ENCODE measurements at regions not wholly inside any gene's neighbourhood (a gene's known extent, or its start where the extent isn't known, plus 50 kb on each side); places are given as distances from the start of the nearest gene placed in this dataset.
A peak's percentile ranks its signal among the peaks of the same experiment; 100 is the strongest.

GRCh38 chr12:73390261-73390660 lies 1118.1 kb downstream of the TRHDE start:
- DNase-seq (ENCODE audit: low read depth), result no peak

GRCh38 chr12:73413051-73413450 lies 1124.6 kb upstream of the ATXN7L3B start:
- DNase-seq (ENCODE audit: low read depth), result no peak
- no peaks in the 10 kb centered on the region for H3K36me3 ChIP-seq (ENCODE audit: control insufficient read depth, insufficient read depth, low read length)
- H3K27me3 ChIP-seq (ENCODE audit: control insufficient read depth, insufficient read depth, low read length), result no peaks in the 10 kb centered on the region
- no peak for TF ChIP-seq CTCF (IDR thresholded peaks at IDR 0.05; ENCODE audit: insufficient read depth, low read length, poor library complexity, severe bottlenecking)
- no peak overlapping the region for H3K4me3 ChIP-seq (ENCODE audit: low read depth, low read length)

More at GRCh38 chr12:73390261-73390660, 1118.1 kb downstream of the TRHDE start:
- TF ChIP-seq CTCF (IDR thresholded peaks at IDR 0.05; ENCODE audit: insufficient read depth, low read length, poor library complexity, severe bottlenecking), result no peak
- Histone ChIP-seq H3K27me3 (ENCODE audit: control insufficient read depth, insufficient read depth, low read length) (no peaks in the 10 kb centered on the region), H3K4me3 (ENCODE audit: low read depth, low read length) (no peak overlapping the region), H3K36me3 (ENCODE audit: control insufficient read depth, insufficient read depth, low read length) (no peaks in the 10 kb centered on the region)

- no peak for DNase-seq (ENCODE audit: low read depth)
- TF ChIP-seq CTCF (IDR thresholded peaks at IDR 0.05; ENCODE audit: insufficient read depth, low read length, poor library complexity, severe bottlenecking), result no peak
- Histone ChIP-seq H3K27me3 (ENCODE audit: control insufficient read depth, insufficient read depth, low read length) (no peaks in the 10 kb centered on the region), H3K4me3 (ENCODE audit: low read depth, low read length) (no peak overlapping the region), H3K36me3 (ENCODE audit: control insufficient read depth, insufficient read depth, low read length) (no peaks in the 10 kb centered on the region)
Measured at GRCh38 chr12:73413974-73414373, 1123.7 kb upstream of the ATXN7L3B start.

- Histone ChIP-seq H3K27me3 (ENCODE audit: control insufficient read depth, insufficient read depth, low read length) (no peaks in the 10 kb centered on the region), H3K36me3 (ENCODE audit: control insufficient read depth, insufficient read depth, low read length) (no peaks in the 10 kb centered on the region), H3K4me3 (ENCODE audit: low read depth, low read length) (no peak overlapping the region)
- no peak for TF ChIP-seq CTCF (IDR thresholded peaks at IDR 0.05; ENCODE audit: insufficient read depth, low read length, poor library complexity, severe bottlenecking)
- no peak for DNase-seq (ENCODE audit: low read depth)
Measured at GRCh38 chr12:73414926-73415325, 1122.7 kb upstream of the ATXN7L3B start.

- no peak for TF ChIP-seq CTCF (IDR thresholded peaks at IDR 0.05; ENCODE audit: insufficient read depth, low read length, poor library complexity, severe bottlenecking)
- H3K4me3 ChIP-seq (ENCODE audit: low read depth, low read length), result no peak overlapping the region
- H3K27me3 ChIP-seq (ENCODE audit: control insufficient read depth, insufficient read depth, low read length), result no peaks in the 10 kb centered on the region
- no peak for DNase-seq (ENCODE audit: low read depth)
- H3K36me3 ChIP-seq (ENCODE audit: control insufficient read depth, insufficient read depth, low read length), result no peaks in the 10 kb centered on the region
Measured at GRCh38 chr12:73418541-73418940, 1119.1 kb upstream of the ATXN7L3B start.

- Histone ChIP-seq H3K27me3 (ENCODE audit: control insufficient read depth, insufficient read depth, low read length) (no peaks in the 10 kb centered on the region), H3K36me3 (ENCODE audit: control insufficient read depth, insufficient read depth, low read length) (no peaks in the 10 kb centered on the region), H3K4me3 (ENCODE audit: low read depth, low read length) (no peak overlapping the region)
- peak; percentile 5 for DNase-seq (ENCODE audit: low read depth)
- TF ChIP-seq CTCF (IDR thresholded peaks at IDR 0.05; ENCODE audit: insufficient read depth, low read length, poor library complexity, severe bottlenecking), result no peak
Measured at GRCh38 chr12:73421832-73422231, 1115.8 kb upstream of the ATXN7L3B start.

All from kidney epithelial cell (primary cell).